ENCODE measurements at regions not wholly inside any gene's neighbourhood (a gene's known extent, or its start where the extent isn't known, plus 50 kb on each side); places are given as distances from the start of the nearest gene placed in this dataset.
"Not testable (repeated sequence)": the region's sequence is repeated elsewhere in the genome, so short reads cannot be mapped to it uniquely, and the experiment has no call there.

DNA sequence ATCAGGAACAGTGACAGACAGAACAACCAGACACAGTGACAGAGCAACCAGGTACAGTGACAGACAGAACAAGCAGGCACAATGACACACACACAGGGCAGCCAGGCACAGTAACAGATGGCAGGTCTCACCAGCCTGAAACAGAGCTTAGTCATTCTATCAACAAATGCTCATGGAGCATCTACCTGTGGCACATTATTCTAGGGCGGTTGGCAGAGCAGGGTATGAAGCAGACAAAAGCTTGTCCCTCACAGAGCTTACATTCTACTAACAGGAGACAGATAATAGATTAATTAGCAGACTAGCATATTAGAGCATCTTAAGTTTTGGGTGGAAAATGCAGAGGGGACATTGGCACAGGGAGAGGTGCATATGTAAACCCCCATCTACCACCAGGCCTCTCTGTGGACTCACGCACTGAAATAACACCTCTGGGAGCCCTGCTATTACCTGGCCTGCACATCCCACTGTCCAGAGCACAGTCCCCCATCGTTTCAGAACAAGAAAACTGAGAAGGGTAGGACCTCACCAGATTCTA lies 64.1 kb upstream of the RAB6C start:
- DNase-seq: no peak

DNA sequence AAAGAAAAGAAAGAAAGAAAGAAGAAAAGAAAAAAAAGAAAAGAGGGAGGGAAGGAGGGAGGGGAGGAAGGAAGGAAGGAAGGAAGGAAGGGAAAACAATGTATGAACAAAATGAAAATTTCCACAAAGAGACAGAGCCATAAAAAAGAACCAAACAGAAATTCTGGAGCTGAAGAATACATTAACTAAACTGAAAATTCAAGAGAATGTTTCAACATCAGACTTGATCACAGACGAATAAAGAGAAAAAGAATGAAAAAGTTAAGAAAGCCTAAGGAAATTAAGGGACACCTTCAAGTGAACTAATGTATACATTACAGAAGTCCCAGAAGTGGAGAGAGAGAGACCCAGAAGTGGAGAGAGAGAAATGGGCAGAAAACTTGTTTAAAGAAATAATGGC lies 60.9 kb upstream of the RAB6C start:
- no peak for DNase-seq

DNA sequence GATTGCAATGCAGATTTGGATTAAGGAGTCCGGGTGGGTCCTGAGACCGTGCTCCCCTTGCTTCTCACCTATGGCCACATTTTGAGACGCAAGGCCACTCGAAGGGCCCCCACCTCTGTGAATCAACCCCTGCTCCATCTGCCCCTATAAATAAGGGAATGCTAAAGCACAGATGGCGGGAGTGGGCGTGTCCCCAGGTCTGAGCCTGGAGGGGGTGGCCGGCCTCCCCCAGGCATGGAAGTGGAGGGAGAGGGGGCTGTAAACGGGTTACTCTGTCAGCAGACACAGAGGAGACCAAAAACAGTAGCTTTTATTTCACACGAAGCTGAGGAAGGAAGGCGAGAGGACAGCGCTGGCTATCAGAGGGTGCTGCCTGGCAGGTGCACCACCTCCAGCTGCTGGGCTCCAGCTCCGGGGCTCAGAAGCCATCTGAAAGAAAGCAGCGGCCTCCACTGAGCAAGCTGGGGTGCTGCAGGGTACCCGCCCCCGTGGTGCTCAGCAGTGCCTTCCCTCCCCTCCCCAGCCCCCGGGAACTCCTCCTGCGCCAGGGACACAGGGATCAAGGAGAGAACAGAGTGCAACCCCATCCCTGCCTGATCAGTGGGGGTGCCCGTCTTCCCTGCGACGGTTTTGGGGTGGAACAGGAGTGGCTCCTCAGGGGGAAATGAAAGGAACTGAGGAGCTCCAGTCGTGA lies 56.7 kb upstream of the RAB6C start:
- peak; percentile 69 for DNase-seq

DNA sequence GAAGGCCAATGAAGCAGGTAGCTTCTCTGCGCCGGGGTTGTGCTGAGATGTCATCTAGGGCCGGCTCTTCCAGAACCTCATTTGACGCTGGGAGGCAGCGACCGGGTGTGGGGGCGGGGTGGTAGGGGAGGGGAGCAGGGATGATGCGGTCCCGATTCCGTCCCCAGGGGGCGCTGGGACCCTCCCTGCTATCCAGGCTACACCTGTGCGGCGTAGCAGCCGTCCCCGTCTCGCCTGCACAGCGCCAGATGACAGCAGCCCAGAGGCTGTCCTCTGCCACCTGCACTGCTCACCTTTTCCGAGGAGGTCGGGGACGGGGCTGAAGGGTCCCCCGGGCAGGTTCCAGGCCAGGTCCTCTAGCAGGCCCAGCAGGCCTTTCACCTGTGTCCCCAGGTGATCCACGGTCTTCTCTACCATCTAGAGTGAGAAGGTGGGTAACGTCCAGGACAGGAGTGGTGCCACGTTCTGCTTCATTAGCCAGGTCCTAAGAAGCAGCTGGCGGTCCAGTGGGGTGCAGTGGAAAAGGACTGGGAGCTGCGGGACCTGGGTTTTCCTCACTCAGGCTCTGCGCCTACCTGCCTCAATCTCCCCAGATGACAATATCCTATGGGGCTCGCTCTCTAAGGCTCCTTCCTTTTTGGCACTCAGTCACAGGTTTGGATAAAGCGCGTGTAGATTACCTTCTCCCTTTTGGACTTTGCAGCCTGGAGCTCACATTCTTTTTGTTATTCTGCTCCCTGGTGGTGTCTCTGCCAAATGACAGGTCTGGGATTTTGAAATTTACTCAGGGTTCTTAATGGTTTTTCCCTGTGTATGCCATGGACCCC lies 56.0 kb upstream of the RAB6C start:
- peak; percentile 81 for DNase-seq

DNA sequence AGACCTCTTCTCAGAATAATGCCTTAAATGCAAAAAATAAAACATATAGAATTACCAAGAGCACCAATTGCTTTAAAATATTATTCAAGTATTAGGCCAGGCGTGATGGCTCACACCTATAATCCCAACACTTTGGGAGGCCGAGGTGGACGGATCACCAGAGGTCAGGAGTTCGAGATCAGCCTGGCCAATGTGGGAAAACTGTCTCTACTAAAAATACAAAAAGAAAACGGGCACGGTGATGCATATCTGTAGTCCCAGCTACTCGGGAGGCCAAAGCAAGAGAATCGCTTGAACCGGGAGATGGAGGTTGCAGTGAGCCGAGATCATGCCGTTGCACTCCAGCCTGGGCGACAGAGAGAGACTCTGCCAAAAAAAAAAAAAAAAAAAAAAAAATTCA lies 55.4 kb upstream of the RAB6C start:
- DNase-seq: not testable (repeated sequence)

DNA sequence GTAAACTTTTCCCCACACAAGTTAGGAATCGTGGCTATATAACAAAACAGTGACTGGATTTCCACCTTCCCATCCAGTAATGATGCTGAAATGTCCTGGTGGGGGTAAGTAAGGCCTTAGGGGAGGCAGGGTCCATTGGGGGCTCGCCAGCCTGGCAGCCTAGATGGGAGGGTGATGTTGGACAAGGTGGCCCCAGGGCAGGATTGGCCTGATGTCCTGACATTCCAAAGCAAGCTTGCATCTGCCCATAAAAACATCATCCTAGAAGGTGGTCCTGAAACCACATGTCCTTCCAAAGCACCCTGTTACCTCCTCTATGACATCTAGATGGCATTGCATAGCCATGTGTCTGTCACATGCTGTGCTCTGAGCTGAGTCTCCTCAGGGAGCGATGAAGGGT lies 54.1 kb upstream of the RAB6C start:
- no peak for DNase-seq

DNA sequence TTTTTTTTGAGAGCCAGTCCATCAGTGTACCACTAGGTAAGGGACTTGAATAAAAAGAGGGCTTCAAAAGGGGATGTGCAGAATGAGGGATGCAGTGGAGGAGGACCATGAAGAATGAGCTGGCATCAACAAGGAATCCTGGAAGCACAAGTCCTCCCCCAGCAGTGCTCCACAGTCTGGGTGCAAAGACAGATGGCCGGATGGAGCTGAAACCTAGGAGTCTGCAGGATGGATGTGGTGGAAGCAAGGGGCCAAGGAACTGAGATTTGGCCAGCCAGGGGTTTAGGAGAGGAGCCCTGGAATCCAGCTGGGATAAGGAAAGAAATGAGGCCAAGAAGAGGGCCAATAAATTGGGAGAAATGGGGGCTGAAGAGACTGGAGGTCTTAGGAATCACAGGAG lies 51.8 kb upstream of the RAB6C start:
- no peak for DNase-seq

DNA sequence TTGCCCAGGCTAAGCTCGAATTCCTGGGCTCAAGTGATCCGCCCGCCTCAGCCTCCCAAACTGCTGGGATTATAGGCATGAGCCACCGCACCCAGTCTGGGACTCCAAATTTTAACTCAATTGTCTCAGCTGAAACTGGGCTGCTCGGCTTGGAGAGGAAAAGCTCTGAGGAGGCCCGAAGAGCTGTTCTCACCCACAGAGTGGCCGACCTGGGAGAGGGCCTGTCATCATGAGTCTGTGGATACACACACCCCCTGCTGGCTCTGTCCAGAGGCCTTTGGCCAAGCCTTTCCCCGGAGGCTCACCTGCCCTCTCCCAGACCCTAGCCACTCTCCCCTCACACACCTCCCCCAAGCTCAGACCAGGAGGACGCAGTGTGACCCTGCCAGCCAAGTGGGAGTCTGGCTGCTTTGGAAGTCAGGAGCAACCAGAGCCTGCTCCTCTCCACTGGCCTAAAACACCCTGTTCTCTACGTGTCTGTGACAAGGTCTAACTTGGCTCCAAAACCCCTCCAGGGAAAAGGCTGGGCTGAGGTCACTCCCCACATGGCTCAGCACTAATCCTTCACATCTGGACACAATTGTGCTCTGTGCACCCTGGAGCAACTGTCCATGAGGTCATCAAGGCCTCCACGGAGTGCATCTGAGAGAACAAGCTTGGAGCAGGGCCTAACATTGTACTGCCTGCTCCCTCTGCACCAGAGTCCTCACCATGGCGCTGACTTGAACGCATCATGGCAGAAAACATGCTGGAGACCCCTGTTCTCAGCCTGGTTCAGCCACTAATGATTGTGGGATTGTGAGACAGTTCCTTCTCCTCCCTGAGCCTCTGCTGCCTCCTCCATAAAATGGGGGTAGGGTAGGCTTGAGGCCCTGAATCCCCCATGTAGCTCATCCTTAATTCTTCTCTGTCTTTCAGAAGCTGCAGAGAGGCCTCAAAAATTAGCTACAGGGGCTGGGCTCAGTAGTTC lies 49.9 kb upstream of the RAB6C start:
- DNase-seq: no peak

All from NCI-H345 (cell line).